CD4-positive, alpha-beta T cell (primary cell): ENCODE measurements at regions not wholly inside any gene's neighbourhood (a gene's known extent, or its start where the extent isn't known, plus 50 kb on each side); places are given as distances from the start of the nearest gene placed in this dataset.

Source experiments
- ATAC-seq: fragments of 200-7000 bp; cut with Tn5 transposase; one replicate; pipeline ENCODE4 v1.10.0; 2022; ENCODE audit warnings: mild to moderate bottlenecking; ENCODE audit not compliant: poor library complexity
- CTCF ChIA-PET: fragments of 350-600 bp; sonication (Branson Sonifier 250); formaldehyde crosslinking; loops from one replicate; lab custom pipeline; 2021; ENCODE audit warnings: antibody characterized with exemption, inconsistent platforms; lab: Charles Lee
- POLR2A ChIA-PET: fragments of 350-600 bp; sonication (Branson Sonifier 250); formaldehyde crosslinking; loops from one replicate; lab custom pipeline; 2021; ENCODE audit warnings: antibody characterized with exemption, inconsistent platforms; lab: Charles Lee
- DNase-seq, 14 experiments: peaks; one replicate each; pipeline ENCODE4 v3.0.0-alpha.2; 2013 to 2020; ENCODE audit warnings: mixed read lengths in 2 of 14
- H3K27ac ChIP-seq, 2 donors: one replicate each; pipeline versions ENCODE4 v1.5.1 to v1.7.0; 2013; ENCODE audit warnings: low read length in 2 of 2, low read depth in 1 of 2, mild to moderate bottlenecking in 1 of 2
- H3K27me3 ChIP-seq, 2 experiments: 1 replicate in 1 of 2; 2 replicates in 1 of 2; pipeline versions ENCODE4 v1.6.1 to v1.7.0; 2013; ENCODE audit warnings: low read length in 2 of 2, control low read depth in 1 of 2, mild to moderate bottlenecking in 1 of 2, moderate library complexity in 1 of 2; ENCODE audit not compliant: insufficient read depth in 2 of 2, control insufficient read depth in 1 of 2
- H3K36me3 ChIP-seq: one replicate; pipeline ENCODE4 v1.6.1; 2013; ENCODE audit warnings: low read length, control low read depth; ENCODE audit not compliant: insufficient read depth
- H3K4me1 ChIP-seq: one replicate; pipeline ENCODE4 v1.6.1; 2013; ENCODE audit warnings: low read length, control low read depth; ENCODE audit not compliant: insufficient read depth
- H3K4me3 ChIP-seq: one replicate; pipeline ENCODE4 v1.5.1; 2013; ENCODE audit warnings: mild to moderate bottlenecking, low read length, moderate library complexity
- H3K9me3 ChIP-seq, 2 experiments: 1 replicate in 1 of 2; 2 replicates in 1 of 2; pipeline versions ENCODE4 v1.6.1 to v1.7.0; 2013; ENCODE audit warnings: low read length in 2 of 2, mild to moderate bottlenecking in 2 of 2, control low read depth in 1 of 2, moderate library complexity in 1 of 2; ENCODE audit not compliant: control insufficient read depth in 1 of 2, insufficient read depth in 1 of 2
- H3K27ac Mint-ChIP-seq: one replicate; pipeline ENCODE4 v1.8.0; 2020; ENCODE audit warnings: mixed read lengths
- H3K27me3 Mint-ChIP-seq: one replicate; pipeline ENCODE4 v1.8.0; 2021; ENCODE audit warnings: mixed read lengths
- H3K36me3 Mint-ChIP-seq: one replicate; pipeline ENCODE4 v1.8.0; 2021; ENCODE audit warnings: low read depth, mixed read lengths
- H3K4me1 Mint-ChIP-seq: one replicate; pipeline ENCODE4 v1.8.0; 2021; ENCODE audit warnings: low read depth, mixed read lengths
- H3K4me3 Mint-ChIP-seq: one replicate; pipeline ENCODE4 v1.8.0; 2020; ENCODE audit warnings: mild to moderate bottlenecking, mixed read lengths
- H3K9me3 Mint-ChIP-seq: one replicate; pipeline ENCODE4 v1.8.0; 2020; ENCODE audit warnings: mixed read lengths
- CTCF ChIP-seq: fragments of 200-600 bp; IDR thresholded peaks from one replicate; pipeline ENCODE4 v1.8.0; 2022; ENCODE audit warnings: antibody characterized with exemption, mild to moderate bottlenecking
- intact Hi-C, 2 experiments: fragments of 100-400 bp; cut with DNase I in 1 of 2; cut with micrococcal nuclease in 1 of 2; formaldehyde crosslinking; loops; one replicate each; pipeline versions ENCODE4 v1.15.1 to v1.9.0; 2023 to 2025; cut with DNase I, micrococcal nuclease

- Histone ChIP-seq H3K36me3 (no peaks in the 10 kb centered on the region), H3K4me1 (no peaks in the 10 kb centered on the region), H3K27ac (no peak overlapping the region), H3K4me3 (no peak overlapping the region), H3K27me3 (no peaks in the 10 kb centered on the region), H3K9me3 (peaks cover 0 to 6% of the 10 kb centered on the region in 2 experiments)
- TF ChIP-seq CTCF: no peak
- ChIA-PET CTCF (no interaction called here), POLR2A (no interaction called here)
- DNase-seq: no peak
- no peaks in the 10 kb centered on the region for H3K9me3 Mint-ChIP-seq
- H3K4me1 Mint-ChIP-seq: no peaks in the 10 kb centered on the region
- H3K27ac Mint-ChIP-seq: no peak overlapping the region
- H3K27me3 Mint-ChIP-seq: no peaks in the 10 kb centered on the region
- no peak for ATAC-seq
- intact Hi-C loops: no loop called here
- H3K4me3 Mint-ChIP-seq: no peak overlapping the region
- H3K36me3 Mint-ChIP-seq: no peaks in the 10 kb centered on the region
Observed at GRCh38 chr2:38486213-38487026, 109.3 kb upstream of the ATL2 start.

- no peaks in the 10 kb centered on the region for H3K27me3 Mint-ChIP-seq
- no peaks in the 10 kb centered on the region for H3K36me3 ChIP-seq
- H3K4me1 Mint-ChIP-seq: no peaks in the 10 kb centered on the region
- no peak overlapping the region for H3K4me3 Mint-ChIP-seq
- POLR2A ChIA-PET: no interaction called here
- ATAC-seq: no peak
- no peak overlapping the region for H3K4me3 ChIP-seq
- no peaks in the 10 kb centered on the region for H3K9me3 Mint-ChIP-seq
- no peak for TF ChIP-seq CTCF
- CTCF ChIA-PET: interaction anchor here (0.8 kb wide), 1 partner anchor 22 kb away, joined by 3 read pairs; no protein-coding TSS in a partner anchor
- intact Hi-C loops: no loop called here
- H3K27ac Mint-ChIP-seq: no peak overlapping the region
- peak in 3 of 14 experiments; percentile 3 to 25 (median 18) for DNase-seq
- H3K9me3 ChIP-seq: peaks cover 4 to 9% of the 10 kb centered on the region in 2 experiments
- H3K36me3 Mint-ChIP-seq: no peaks in the 10 kb centered on the region
- H3K27ac ChIP-seq: no peak overlapping the region
- no peaks in the 10 kb centered on the region for H3K27me3 ChIP-seq
- H3K4me1 ChIP-seq: no peaks in the 10 kb centered on the region
Observed at GRCh38 chr2:38485734-38486133, 108.7 kb upstream of the ATL2 start.

- ChIA-PET CTCF (interaction anchor here (0.8 kb wide), 1 partner anchor 23 kb away, joined by 3 read pairs; no protein-coding TSS in a partner anchor), POLR2A (no interaction called here)
- H3K27me3 ChIP-seq: no peaks in the 10 kb centered on the region
- Mint-ChIP-seq H3K4me3 (no peak overlapping the region), H3K4me1 (no peaks in the 10 kb centered on the region), H3K9me3 (peaks cover 4% of the 10 kb centered on the region), H3K36me3 (no peaks in the 10 kb centered on the region), H3K27me3 (no peaks in the 10 kb centered on the region), H3K27ac (no peak overlapping the region)
- H3K27ac ChIP-seq: no peak overlapping the region
- TF ChIP-seq CTCF: no peak
- no peak for ATAC-seq
- no peaks in the 10 kb centered on the region for H3K4me1 ChIP-seq
- no peak overlapping the region for H3K4me3 ChIP-seq
- DNase-seq: no peak
- peaks cover 11 to 15% of the 10 kb centered on the region in 2 experiments for H3K9me3 ChIP-seq
- no peaks in the 10 kb centered on the region for H3K36me3 ChIP-seq
- intact Hi-C loops: no loop called here
Observed at GRCh38 chr2:38484957-38485356, 107.9 kb upstream of the ATL2 start.
